H1 (cell line): ENCODE measurements at regions not wholly inside any gene's neighbourhood (a gene's known extent, or its start where the extent isn't known, plus 50 kb on each side); places are given as distances from the start of the nearest gene placed in this dataset.

ENCODE experiments used
- CTBP2 ChIP-seq: IDR thresholded peaks from 2 replicates; pipeline ENCODE4 v1.7.0; 2011; ENCODE audit warnings: borderline replicate concordance, mild to moderate bottlenecking, moderate library complexity, mixed read lengths, low read length; ENCODE audit not compliant: insufficient read depth, insufficient read length
- SAP30 ChIP-seq: fragments of 300-600 bp; sonication (generic); IDR thresholded peaks from 2 replicates; pipeline ENCODE4 v1.7.1; 2012; ENCODE audit warnings: low read length, moderate library complexity, mild to moderate bottlenecking, inconsistent platforms; ENCODE audit not compliant: insufficient read depth, insufficient replicate concordance
- SIX5 ChIP-seq: IDR thresholded peaks from 2 replicates; pipeline ENCODE4 v1.6.1; 2011; ENCODE audit warnings: mild to moderate bottlenecking, low read depth, low read length
- SP2 ChIP-seq: IDR thresholded peaks from 2 replicates; pipeline ENCODE4 v1.6.1; 2012; ENCODE audit warnings: mild to moderate bottlenecking, low read length, inconsistent platforms
- TAF7 ChIP-seq: optimal IDR thresholded peaks from 2 replicates; pipeline ENCODE3; 2011; ENCODE audit warnings: low read depth, mild to moderate bottlenecking, inconsistent platforms, low read length, moderate library complexity, borderline replicate concordance
- TF ChIP-seq, protein P1 (sequence below): fragments of 300-600 bp; sonication (generic); IDR thresholded peaks from 2 replicates; pipeline ENCODE4 v1.7.1; 2012; ENCODE audit warnings: low read length, moderate library complexity, mild to moderate bottlenecking, inconsistent platforms; ENCODE audit not compliant: insufficient replicate concordance

DNA sequence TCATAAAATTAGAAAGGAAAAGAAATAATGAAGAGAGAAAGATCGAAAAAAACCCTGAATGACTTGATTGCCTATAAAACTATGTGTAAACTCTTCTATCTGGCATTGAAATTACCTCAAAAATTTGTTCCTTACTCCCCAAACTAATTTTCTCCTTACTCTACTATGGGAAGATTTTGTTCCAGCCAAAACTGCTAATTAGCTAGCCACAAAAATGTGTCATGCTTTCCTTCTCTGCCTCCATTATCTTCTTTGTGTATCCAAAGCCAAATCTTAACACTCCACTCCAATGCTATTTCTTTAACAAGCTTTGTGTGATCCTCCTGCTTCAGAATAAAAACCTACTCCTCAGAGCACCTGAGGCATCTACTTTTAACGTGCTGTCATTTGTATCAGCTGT, 831.2 kb downstream of the METTL15 start (continued):
- TF ChIP-seq, protein P1, sequence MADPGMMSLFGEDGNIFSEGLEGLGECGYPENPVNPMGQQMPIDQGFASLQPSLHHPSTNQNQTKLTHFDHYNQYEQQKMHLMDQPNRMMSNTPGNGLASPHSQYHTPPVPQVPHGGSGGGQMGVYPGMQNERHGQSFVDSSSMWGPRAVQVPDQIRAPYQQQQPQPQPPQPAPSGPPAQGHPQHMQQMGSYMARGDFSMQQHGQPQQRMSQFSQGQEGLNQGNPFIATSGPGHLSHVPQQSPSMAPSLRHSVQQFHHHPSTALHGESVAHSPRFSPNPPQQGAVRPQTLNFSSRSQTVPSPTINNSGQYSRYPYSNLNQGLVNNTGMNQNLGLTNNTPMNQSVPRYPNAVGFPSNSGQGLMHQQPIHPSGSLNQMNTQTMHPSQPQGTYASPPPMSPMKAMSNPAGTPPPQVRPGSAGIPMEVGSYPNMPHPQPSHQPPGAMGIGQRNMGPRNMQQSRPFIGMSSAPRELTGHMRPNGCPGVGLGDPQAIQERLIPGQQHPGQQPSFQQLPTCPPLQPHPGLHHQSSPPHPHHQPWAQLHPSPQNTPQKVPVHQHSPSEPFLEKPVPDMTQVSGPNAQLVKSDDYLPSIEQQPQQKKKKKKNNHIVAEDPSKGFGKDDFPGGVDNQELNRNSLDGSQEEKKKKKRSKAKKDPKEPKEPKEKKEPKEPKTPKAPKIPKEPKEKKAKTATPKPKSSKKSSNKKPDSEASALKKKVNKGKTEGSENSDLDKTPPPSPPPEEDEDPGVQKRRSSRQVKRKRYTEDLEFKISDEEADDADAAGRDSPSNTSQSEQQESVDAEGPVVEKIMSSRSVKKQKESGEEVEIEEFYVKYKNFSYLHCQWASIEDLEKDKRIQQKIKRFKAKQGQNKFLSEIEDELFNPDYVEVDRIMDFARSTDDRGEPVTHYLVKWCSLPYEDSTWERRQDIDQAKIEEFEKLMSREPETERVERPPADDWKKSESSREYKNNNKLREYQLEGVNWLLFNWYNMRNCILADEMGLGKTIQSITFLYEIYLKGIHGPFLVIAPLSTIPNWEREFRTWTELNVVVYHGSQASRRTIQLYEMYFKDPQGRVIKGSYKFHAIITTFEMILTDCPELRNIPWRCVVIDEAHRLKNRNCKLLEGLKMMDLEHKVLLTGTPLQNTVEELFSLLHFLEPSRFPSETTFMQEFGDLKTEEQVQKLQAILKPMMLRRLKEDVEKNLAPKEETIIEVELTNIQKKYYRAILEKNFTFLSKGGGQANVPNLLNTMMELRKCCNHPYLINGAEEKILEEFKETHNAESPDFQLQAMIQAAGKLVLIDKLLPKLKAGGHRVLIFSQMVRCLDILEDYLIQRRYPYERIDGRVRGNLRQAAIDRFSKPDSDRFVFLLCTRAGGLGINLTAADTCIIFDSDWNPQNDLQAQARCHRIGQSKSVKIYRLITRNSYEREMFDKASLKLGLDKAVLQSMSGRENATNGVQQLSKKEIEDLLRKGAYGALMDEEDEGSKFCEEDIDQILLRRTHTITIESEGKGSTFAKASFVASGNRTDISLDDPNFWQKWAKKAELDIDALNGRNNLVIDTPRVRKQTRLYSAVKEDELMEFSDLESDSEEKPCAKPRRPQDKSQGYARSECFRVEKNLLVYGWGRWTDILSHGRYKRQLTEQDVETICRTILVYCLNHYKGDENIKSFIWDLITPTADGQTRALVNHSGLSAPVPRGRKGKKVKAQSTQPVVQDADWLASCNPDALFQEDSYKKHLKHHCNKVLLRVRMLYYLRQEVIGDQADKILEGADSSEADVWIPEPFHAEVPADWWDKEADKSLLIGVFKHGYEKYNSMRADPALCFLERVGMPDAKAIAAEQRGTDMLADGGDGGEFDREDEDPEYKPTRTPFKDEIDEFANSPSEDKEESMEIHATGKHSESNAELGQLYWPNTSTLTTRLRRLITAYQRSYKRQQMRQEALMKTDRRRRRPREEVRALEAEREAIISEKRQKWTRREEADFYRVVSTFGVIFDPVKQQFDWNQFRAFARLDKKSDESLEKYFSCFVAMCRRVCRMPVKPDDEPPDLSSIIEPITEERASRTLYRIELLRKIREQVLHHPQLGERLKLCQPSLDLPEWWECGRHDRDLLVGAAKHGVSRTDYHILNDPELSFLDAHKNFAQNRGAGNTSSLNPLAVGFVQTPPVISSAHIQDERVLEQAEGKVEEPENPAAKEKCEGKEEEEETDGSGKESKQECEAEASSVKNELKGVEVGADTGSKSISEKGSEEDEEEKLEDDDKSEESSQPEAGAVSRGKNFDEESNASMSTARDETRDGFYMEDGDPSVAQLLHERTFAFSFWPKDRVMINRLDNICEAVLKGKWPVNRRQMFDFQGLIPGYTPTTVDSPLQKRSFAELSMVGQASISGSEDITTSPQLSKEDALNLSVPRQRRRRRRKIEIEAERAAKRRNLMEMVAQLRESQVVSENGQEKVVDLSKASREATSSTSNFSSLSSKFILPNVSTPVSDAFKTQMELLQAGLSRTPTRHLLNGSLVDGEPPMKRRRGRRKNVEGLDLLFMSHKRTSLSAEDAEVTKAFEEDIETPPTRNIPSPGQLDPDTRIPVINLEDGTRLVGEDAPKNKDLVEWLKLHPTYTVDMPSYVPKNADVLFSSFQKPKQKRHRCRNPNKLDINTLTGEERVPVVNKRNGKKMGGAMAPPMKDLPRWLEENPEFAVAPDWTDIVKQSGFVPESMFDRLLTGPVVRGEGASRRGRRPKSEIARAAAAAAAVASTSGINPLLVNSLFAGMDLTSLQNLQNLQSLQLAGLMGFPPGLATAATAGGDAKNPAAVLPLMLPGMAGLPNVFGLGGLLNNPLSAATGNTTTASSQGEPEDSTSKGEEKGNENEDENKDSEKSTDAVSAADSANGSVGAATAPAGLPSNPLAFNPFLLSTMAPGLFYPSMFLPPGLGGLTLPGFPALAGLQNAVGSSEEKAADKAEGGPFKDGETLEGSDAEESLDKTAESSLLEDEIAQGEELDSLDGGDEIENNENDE: no peak
- TF ChIP-seq SAP30 (no peak), CTBP2 (no peak), TAF7 (no peak), SP2 (no peak), SIX5 (no peak)
